Esophagus squamous epithelium (tissue), 5 donors: ENCODE measurements at regions not wholly inside any gene's neighbourhood (a gene's known extent, or its start where the extent isn't known, plus 50 kb on each side); places are given as distances from the start of the nearest gene placed in this dataset.
"Not testable (repeated sequence)": the region's sequence is repeated elsewhere in the genome, so short reads cannot be mapped to it uniquely, and the experiment has no call there.

ENCODE experiments used
- DNase-seq: peaks from one replicate; lab custom pipeline; 2025; lab: John Stamatoyannopoulos, UW
- H3K27ac ChIP-seq, 4 donors: fragments of 200-600 bp; sonication (generic); one replicate each; pipeline ENCODE4 v1.5.1; 2016 to 2019; ENCODE audit warnings: mild to moderate bottlenecking in 1 of 4
- H3K27me3 ChIP-seq, 4 donors: fragments of 200-600 bp; sonication (generic); 1 replicate in 3 of 4; 2 replicates in 1 of 4; pipeline versions ENCODE4 v1.5.1 to v1.6.0; 2017 to 2021; ENCODE audit warnings: antibody characterized with exemption in 1 of 4
- H3K36me3 ChIP-seq, 3 donors: fragments of 200-600 bp; sonication (generic); one replicate each; pipeline ENCODE4 v1.5.1; 2016 to 2019
- H3K4me1 ChIP-seq, 3 donors: fragments of 200-600 bp; sonication (generic); one replicate each; pipeline ENCODE4 v1.5.1; 2017 to 2019
- H3K4me3 ChIP-seq, 4 donors: fragments of 200-600 bp; sonication (generic); 1 replicate in 3 of 4; 2 replicates in 1 of 4; pipeline ENCODE4 v1.5.1; 2016 to 2019; ENCODE audit warnings: mild to moderate bottlenecking in 2 of 4, moderate library complexity in 1 of 4
- H3K9me3 ChIP-seq, 3 donors: fragments of 200-600 bp; sonication (generic); one replicate each; pipeline ENCODE4 v1.5.1; 2016 to 2019
- POLR2A ChIP-seq, 4 donors: fragments of 450-650 bp; IDR thresholded peaks; one replicate each; pipeline ENCODE4 v1.6.1; 2017; ENCODE audit warnings: antibody characterized with exemption in 4 of 4, mild to moderate bottlenecking in 4 of 4, moderate library complexity in 3 of 4
- WGBS, 2 donors: methylation state at CpG; one replicate each; pipeline ENCODE4 v1.1.5; 2018; 5-methylcytosine and 5-hydroxymethylcytosine counted together
- intact Hi-C: fragments of 100-400 bp; cut with DNase I; formaldehyde crosslinking; loops from one replicate; pipeline ENCODE4 v1.15.0; 2022
- TF ChIP-seq, protein P1 (sequence below), 6 experiments: fragments of 450-650 bp in 4 of 6; fragments of 200-600 bp in 2 of 6; sonication (generic) in 2 of 6; IDR thresholded peaks; one replicate each; pipeline ENCODE4 v1.5.1; 2016 to 2019; ENCODE audit warnings: antibody characterized with exemption in 6 of 6, mild to moderate bottlenecking in 4 of 6, moderate library complexity in 4 of 6
- donor health status: DM: yes; HTN: yes; CAD: no.

DNA sequence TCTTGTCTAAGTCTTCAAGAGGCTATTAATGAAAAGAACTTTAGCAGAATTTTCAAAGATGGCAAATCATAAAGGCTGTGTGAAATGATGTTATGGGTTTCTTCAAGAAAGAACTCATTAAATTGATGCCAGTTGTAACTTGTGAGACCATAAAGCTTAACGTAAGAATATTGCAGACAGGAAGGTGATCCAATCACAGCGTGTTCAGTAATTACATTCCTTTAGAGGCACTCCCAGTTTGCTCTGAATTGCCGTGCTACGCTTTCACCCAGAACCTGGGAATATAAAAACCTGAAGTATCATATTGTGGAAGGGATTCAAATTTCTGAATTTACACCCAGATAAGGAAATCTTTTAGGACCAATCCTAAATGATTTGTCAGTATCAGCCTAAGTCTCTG, 64.1 kb upstream of the ITGB1 start:
- WGBS, 2 donors: 55 to 83% methylated on average over 4 of the region's 4 CpGs
- DNase-seq: no peak

GRCh38 chr10:33016988-33017387, 59.0 kb upstream of the ITGB1 start:
- TF ChIP-seq POLR2A (IDR thresholded peaks at IDR 0.05): no peak
- TF ChIP-seq, protein P1, sequence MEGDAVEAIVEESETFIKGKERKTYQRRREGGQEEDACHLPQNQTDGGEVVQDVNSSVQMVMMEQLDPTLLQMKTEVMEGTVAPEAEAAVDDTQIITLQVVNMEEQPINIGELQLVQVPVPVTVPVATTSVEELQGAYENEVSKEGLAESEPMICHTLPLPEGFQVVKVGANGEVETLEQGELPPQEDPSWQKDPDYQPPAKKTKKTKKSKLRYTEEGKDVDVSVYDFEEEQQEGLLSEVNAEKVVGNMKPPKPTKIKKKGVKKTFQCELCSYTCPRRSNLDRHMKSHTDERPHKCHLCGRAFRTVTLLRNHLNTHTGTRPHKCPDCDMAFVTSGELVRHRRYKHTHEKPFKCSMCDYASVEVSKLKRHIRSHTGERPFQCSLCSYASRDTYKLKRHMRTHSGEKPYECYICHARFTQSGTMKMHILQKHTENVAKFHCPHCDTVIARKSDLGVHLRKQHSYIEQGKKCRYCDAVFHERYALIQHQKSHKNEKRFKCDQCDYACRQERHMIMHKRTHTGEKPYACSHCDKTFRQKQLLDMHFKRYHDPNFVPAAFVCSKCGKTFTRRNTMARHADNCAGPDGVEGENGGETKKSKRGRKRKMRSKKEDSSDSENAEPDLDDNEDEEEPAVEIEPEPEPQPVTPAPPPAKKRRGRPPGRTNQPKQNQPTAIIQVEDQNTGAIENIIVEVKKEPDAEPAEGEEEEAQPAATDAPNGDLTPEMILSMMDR (IDR thresholded peaks at IDR 0.05): no peak
- Histone ChIP-seq H3K4me1 (no peaks in the 10 kb centered on the region), H3K27ac (no peak overlapping the region), H3K36me3 (no peaks in the 10 kb centered on the region), H3K4me3 (no peak overlapping the region), H3K9me3 (no peaks in the 10 kb centered on the region), H3K27me3 (no peaks in the 10 kb centered on the region)
- intact Hi-C loops: no loop called here
- no peak for DNase-seq
- WGBS, 2 donors: 97 to 98% methylated on average over 2 of the region's 2 CpGs

More for the DNA sequence above, 64.1 kb upstream of the ITGB1 start:
- peaks cover 0 to 4% (median 2%) of the 10 kb centered on the region in 3 donors for H3K4me1 ChIP-seq
- H3K27ac ChIP-seq: no peak overlapping the region
- no peaks in the 10 kb centered on the region for H3K36me3 ChIP-seq
- intact Hi-C loops: loop anchor here (10.0 kb wide), 1 partner anchor 133 kb away; no protein-coding TSS in a partner anchor
- H3K27me3 ChIP-seq: no peaks in the 10 kb centered on the region
- no peak for TF ChIP-seq POLR2A (IDR thresholded peaks at IDR 0.05)
- TF ChIP-seq, protein P1 (IDR thresholded peaks at IDR 0.05): no peak
- no peaks in the 10 kb centered on the region for H3K9me3 ChIP-seq
- no peak overlapping the region for H3K4me3 ChIP-seq

- DNase-seq: no peak
- H3K9me3 ChIP-seq: no peaks in the 10 kb centered on the region
- 63 to 64% methylated on average over 2 to 3 of the region's 3 CpGs for WGBS, 2 donors
- H3K27ac ChIP-seq: no peak overlapping the region
- H3K4me3 ChIP-seq: no peak overlapping the region
- intact Hi-C loops: no loop called here
- no peaks in the 10 kb centered on the region for H3K27me3 ChIP-seq
- TF ChIP-seq POLR2A (IDR thresholded peaks at IDR 0.05): no peak
- TF ChIP-seq, protein P1 (IDR thresholded peaks at IDR 0.05): no peak
- no peaks in the 10 kb centered on the region for H3K4me1 ChIP-seq
- no peaks in the 10 kb centered on the region for H3K36me3 ChIP-seq
Measured at GRCh38 chr10:33015761-33016547, 57.9 kb upstream of the ITGB1 start.

- H3K27ac ChIP-seq, H3K36me3 ChIP-seq, H3K4me3 ChIP-seq, H3K27me3 ChIP-seq, intact Hi-C loops, DNase-seq, H3K9me3 ChIP-seq: not testable (repeated sequence)
- 100% methylated on average over 1 of the region's 25 CpGs; no CpG with 5 or more reads in 1 of the 2 donors for WGBS, 2 donors
- peaks cover 3 to 18% (median 5%) of the 10 kb centered on the region in 3 donors for H3K4me1 ChIP-seq
Measured at GRCh38 chr10:33013331-33013730, 55.3 kb upstream of the ITGB1 start.

- no peak for TF ChIP-seq POLR2A (IDR thresholded peaks at IDR 0.05)
- TF ChIP-seq, protein P1 (IDR thresholded peaks at IDR 0.05): no peak
- Histone ChIP-seq H3K9me3 (no peaks in the 10 kb centered on the region), H3K27me3 (no peaks in the 10 kb centered on the region), H3K27ac (no peak overlapping the region), H3K4me3 (no peak overlapping the region), H3K36me3 (no peaks in the 10 kb centered on the region), H3K4me1 (peaks cover 3 to 21% (median 6%) of the 10 kb centered on the region in 3 donors)
- WGBS, 2 donors: 77 to 85% methylated on average over 3 to 5 of the region's 5 CpGs
- intact Hi-C loops: no loop called here
- DNase-seq: no peak
Measured at GRCh38 chr10:33012306-33012705, 54.3 kb upstream of the ITGB1 start.
